ENCODE measurements at regions not wholly inside any gene's neighbourhood (a gene's known extent, or its start where the extent isn't known, plus 50 kb on each side); places are given as distances from the start of the nearest gene placed in this dataset.
"Not testable (repeated sequence)": the region's sequence is repeated elsewhere in the genome, so short reads cannot be mapped to it uniquely, and the experiment has no call there.

GRCh38 chr2:209086761-209087160, 337.1 kb upstream of the MAP2 start:
- DNase-seq = no peak

- no peak for DNase-seq
These were observed 332.8 kb upstream of the MAP2 start for GRCh38 chr2:209091056-209091455.

GRCh38 chr2:209094221-209094620, 329.6 kb upstream of the MAP2 start:
- no peak for DNase-seq

- DNase-seq = no peak
These were observed 328.4 kb upstream of the MAP2 start for GRCh38 chr2:209095432-209095831.

GRCh38 chr2:209097168-209097567, 326.7 kb upstream of the MAP2 start:
- DNase-seq = no peak

- no peak for DNase-seq
These were observed 321.5 kb upstream of the MAP2 start for GRCh38 chr2:209102319-209102718.

GRCh38 chr2:209113026-209113425, 310.8 kb upstream of the MAP2 start:
- DNase-seq = no peak

GRCh38 chr2:209114588-209115240, 309.1 kb upstream of the MAP2 start:
- no peak for DNase-seq

GRCh38 chr2:209121691-209122090, 302.2 kb upstream of the MAP2 start:
- DNase-seq = no peak

GRCh38 chr2:209125291-209125690, 298.6 kb upstream of the MAP2 start:
- DNase-seq = no peak

- no peak for DNase-seq
These were observed 285.8 kb upstream of the MAP2 start for GRCh38 chr2:209138079-209138478.

GRCh38 chr2:209141142-209141541, 282.7 kb upstream of the MAP2 start:
- no peak for DNase-seq

GRCh38 chr2:209141818-209142217, 282.0 kb upstream of the MAP2 start:
- DNase-seq = no peak

GRCh38 chr2:209145220-209145691, 278.6 kb upstream of the MAP2 start:
- DNase-seq = not testable (repeated sequence)

- DNase-seq = no peak
These were observed 277.7 kb upstream of the MAP2 start for GRCh38 chr2:209145941-209146681.

GRCh38 chr2:209146682-209147320, 277.0 kb upstream of the MAP2 start:
- no peak for DNase-seq

GRCh38 chr2:209147981-209148380, 275.9 kb upstream of the MAP2 start:
- no peak for DNase-seq

- DNase-seq = no peak
These were observed 262.9 kb upstream of the MAP2 start for GRCh38 chr2:209160800-209161588.

GRCh38 chr2:209162129-209162528, 261.7 kb upstream of the MAP2 start:
- no peak for DNase-seq

GRCh38 chr2:209181984-209182383, 241.9 kb upstream of the MAP2 start:
- DNase-seq = no peak

GRCh38 chr2:209186886-209187285, 237.0 kb upstream of the MAP2 start:
- peak in 1 of 2 experiments; percentile 51 for DNase-seq

- no peak for DNase-seq
These were observed 234.0 kb upstream of the MAP2 start for GRCh38 chr2:209189893-209190292.

- no peak for DNase-seq
These were observed 232.7 kb upstream of the MAP2 start for GRCh38 chr2:209191139-209191538.

Measured in NCI-H526 (cell line).